ENCODE measurements at regions not wholly inside any gene's neighbourhood (a gene's known extent, or its start where the extent isn't known, plus 50 kb on each side); places are given as distances from the start of the nearest gene placed in this dataset.

DNA sequence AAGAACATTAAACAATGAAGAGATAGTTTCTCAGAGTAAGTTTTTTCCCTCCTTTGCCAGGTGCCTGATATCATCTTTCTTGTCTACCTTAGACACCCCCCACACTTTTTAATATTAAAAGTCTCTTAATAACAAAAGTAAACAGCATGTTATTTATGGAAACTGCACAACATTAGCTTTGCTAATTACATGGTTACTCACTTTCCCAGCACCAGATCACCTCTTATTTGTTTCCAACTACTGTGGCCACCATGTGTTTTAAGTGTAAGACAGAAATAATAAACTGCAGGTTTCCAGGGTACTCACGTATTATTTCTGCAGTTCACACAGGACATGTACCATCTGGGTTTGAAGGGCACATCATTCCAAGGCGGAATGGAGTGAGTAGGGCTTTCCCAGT, 125.0 kb downstream of the TRMT11 start:
- TF ChIP-seq, protein P1, sequence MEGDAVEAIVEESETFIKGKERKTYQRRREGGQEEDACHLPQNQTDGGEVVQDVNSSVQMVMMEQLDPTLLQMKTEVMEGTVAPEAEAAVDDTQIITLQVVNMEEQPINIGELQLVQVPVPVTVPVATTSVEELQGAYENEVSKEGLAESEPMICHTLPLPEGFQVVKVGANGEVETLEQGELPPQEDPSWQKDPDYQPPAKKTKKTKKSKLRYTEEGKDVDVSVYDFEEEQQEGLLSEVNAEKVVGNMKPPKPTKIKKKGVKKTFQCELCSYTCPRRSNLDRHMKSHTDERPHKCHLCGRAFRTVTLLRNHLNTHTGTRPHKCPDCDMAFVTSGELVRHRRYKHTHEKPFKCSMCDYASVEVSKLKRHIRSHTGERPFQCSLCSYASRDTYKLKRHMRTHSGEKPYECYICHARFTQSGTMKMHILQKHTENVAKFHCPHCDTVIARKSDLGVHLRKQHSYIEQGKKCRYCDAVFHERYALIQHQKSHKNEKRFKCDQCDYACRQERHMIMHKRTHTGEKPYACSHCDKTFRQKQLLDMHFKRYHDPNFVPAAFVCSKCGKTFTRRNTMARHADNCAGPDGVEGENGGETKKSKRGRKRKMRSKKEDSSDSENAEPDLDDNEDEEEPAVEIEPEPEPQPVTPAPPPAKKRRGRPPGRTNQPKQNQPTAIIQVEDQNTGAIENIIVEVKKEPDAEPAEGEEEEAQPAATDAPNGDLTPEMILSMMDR (IDR thresholded peaks at IDR 0.05; ENCODE audit: unreplicated experiment): no peak
- H3K4me3 Mint-ChIP-seq (ENCODE audit: unreplicated experiment): no peak overlapping the region
- peaks cover 5% of the 10 kb centered on the region for H3K36me3 Mint-ChIP-seq (ENCODE audit: insufficient read depth, unreplicated experiment)
- CTCF ChIA-PET: no interaction called here
- no peaks in the 10 kb centered on the region for H3K4me1 Mint-ChIP-seq (ENCODE audit: insufficient read depth, unreplicated experiment)
- POLR2A ChIA-PET: interaction anchor here (1.4 kb wide), 1 partner anchor 26 kb away, joined by 4 read pairs; no protein-coding TSS in a partner anchor
- BruUV-seq (replicated peaks): no TSS peak
- no peaks in the 10 kb centered on the region for H3K9me3 Mint-ChIP-seq (ENCODE audit: unreplicated experiment)
- intact Hi-C loops (cut with micrococcal nuclease): no loop called here
- no peak for DNase-seq (ENCODE audit: unreplicated experiment)
- H3K27ac Mint-ChIP-seq (ENCODE audit: low read depth, unreplicated experiment): no peak overlapping the region
- no peaks in the 10 kb centered on the region for H3K27me3 Mint-ChIP-seq (ENCODE audit: insufficient read depth, unreplicated experiment)

DNA sequence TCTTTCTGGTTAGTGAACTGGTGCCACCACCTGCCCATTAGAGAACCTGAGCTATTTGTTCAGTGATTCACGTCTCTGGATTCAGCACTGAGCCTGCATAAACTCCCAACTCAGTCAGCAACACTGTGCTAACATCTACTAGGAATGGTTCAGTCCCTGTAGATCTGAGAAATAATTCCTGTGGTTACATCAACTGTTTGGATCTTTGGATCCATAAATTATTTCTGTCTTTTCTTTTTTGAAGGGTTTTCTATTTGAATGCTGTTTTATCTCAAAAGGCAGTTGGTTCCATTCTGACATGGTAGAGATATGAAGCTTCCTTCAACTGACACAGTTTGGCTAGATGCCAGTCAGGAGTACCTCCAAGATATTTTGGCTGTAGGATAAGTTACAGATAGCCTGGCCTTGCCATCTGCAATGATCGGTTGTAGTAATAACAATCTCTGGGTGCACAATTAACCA, 125.9 kb downstream of the TRMT11 start:
- Mint-ChIP-seq H3K27ac (ENCODE audit: low read depth, unreplicated experiment) (no peak overlapping the region), H3K4me1 (ENCODE audit: insufficient read depth, unreplicated experiment) (no peaks in the 10 kb centered on the region), H3K36me3 (ENCODE audit: insufficient read depth, unreplicated experiment) (peaks cover 8% of the 10 kb centered on the region), H3K9me3 (ENCODE audit: unreplicated experiment) (no peaks in the 10 kb centered on the region), H3K4me3 (ENCODE audit: unreplicated experiment) (no peak overlapping the region), H3K27me3 (ENCODE audit: insufficient read depth, unreplicated experiment) (no peaks in the 10 kb centered on the region)
- TF ChIP-seq, protein P1 (IDR thresholded peaks at IDR 0.05; ENCODE audit: unreplicated experiment): no peak
- no TSS peak for BruUV-seq (replicated peaks)
- no peak for DNase-seq (ENCODE audit: unreplicated experiment)
- CTCF ChIA-PET: interaction anchor here (0.6 kb wide), 1 partner anchor 13 kb away, joined by 3 read pairs; no protein-coding TSS in a partner anchor
- intact Hi-C loops (cut with micrococcal nuclease): no loop called here
- POLR2A ChIA-PET: interaction anchor here (1.4 kb wide), 1 partner anchor 27 kb away, joined by 4 read pairs; no protein-coding TSS in a partner anchor

DNA sequence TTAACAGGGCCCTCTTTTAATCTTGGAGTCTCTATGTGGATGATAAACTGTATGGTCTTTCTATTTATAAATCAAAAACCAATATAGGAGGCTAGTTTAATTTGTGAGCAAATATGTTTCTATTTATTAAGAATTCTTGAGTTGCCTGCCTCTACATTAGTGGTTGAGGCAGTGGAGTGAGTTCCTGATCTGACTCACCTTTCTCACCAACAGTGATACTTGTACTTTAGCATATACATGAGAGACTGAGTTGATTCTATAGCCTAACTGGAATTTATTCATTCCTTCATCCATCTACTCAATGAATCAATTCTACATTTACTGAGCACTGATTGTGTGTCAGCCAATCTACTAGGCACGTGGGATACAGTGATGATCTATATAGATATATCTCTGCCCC, 126.9 kb downstream of the TRMT11 start:
- no peak for DNase-seq (ENCODE audit: unreplicated experiment)
- ChIA-PET CTCF (interaction anchor here (0.6 kb wide), 1 partner anchor 75 kb away, joined by 4 read pairs; no protein-coding TSS in a partner anchor), POLR2A (no interaction called here)
- TF ChIP-seq, protein P1 (IDR thresholded peaks at IDR 0.05; ENCODE audit: unreplicated experiment): no peak
- no peak overlapping the region for H3K27ac Mint-ChIP-seq (ENCODE audit: low read depth, unreplicated experiment)
- H3K9me3 Mint-ChIP-seq (ENCODE audit: unreplicated experiment): no peaks in the 10 kb centered on the region
- no peaks in the 10 kb centered on the region for H3K27me3 Mint-ChIP-seq (ENCODE audit: insufficient read depth, unreplicated experiment)
- no TSS peak for BruUV-seq (replicated peaks)
- intact Hi-C loops (cut with micrococcal nuclease): no loop called here
- peaks cover 12% of the 10 kb centered on the region for H3K36me3 Mint-ChIP-seq (ENCODE audit: insufficient read depth, unreplicated experiment)
- no peak overlapping the region for H3K4me3 Mint-ChIP-seq (ENCODE audit: unreplicated experiment)
- H3K4me1 Mint-ChIP-seq (ENCODE audit: insufficient read depth, unreplicated experiment): no peaks in the 10 kb centered on the region

DNA sequence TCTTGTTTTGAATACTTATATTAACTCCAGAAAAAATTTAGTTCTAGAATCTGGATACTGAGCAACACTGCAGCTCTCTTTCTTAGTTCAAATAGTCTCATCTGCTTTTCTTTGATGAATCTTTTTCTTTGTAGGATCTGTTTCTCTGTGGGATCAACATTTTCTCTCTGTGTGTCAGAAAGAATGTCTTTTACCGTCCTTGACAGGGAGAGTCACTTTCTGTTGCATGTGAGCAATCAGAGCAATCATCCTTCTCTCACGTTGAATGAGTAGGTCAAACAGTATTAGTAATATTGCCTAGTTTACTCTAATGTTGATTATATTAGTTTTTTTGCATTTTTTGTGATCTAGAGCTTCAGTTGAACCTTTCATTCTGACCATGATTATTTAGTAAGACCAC, 130.9 kb downstream of the TRMT11 start:
- ChIA-PET POLR2A (no interaction called here), CTCF (interaction anchor here (0.6 kb wide), 1 partner anchor 187 kb away, joined by 3 read pairs; no protein-coding TSS in a partner anchor)
- TF ChIP-seq, protein P1 (IDR thresholded peaks at IDR 0.05; ENCODE audit: unreplicated experiment): no peak
- BruUV-seq (replicated peaks): no TSS peak
- Mint-ChIP-seq H3K9me3 (ENCODE audit: unreplicated experiment) (no peaks in the 10 kb centered on the region), H3K4me1 (ENCODE audit: insufficient read depth, unreplicated experiment) (no peaks in the 10 kb centered on the region), H3K36me3 (ENCODE audit: insufficient read depth, unreplicated experiment) (peaks cover 12% of the 10 kb centered on the region), H3K4me3 (ENCODE audit: unreplicated experiment) (no peak overlapping the region), H3K27me3 (ENCODE audit: insufficient read depth, unreplicated experiment) (no peaks in the 10 kb centered on the region), H3K27ac (ENCODE audit: low read depth, unreplicated experiment) (no peak overlapping the region)
- DNase-seq (ENCODE audit: unreplicated experiment): no peak
- intact Hi-C loops (cut with micrococcal nuclease): no loop called here
